ENCODE measurements at regions not wholly inside any gene's neighbourhood (a gene's known extent, or its start where the extent isn't known, plus 50 kb on each side); places are given as distances from the start of the nearest gene placed in this dataset.
"Not testable (repeated sequence)": the region's sequence is repeated elsewhere in the genome, so short reads cannot be mapped to it uniquely, and the experiment has no call there.

GRCh38 chr2:76170009-76170384, 459.3 kb upstream of the GCFC2 start:
- DNase-seq (ENCODE audit: low read depth), result no peak

- no peak for DNase-seq (ENCODE audit: low read depth)
Observed at GRCh38 chr2:76169276-76170008, 458.7 kb upstream of the GCFC2 start.

- no peak for DNase-seq (ENCODE audit: low read depth)
Observed at GRCh38 chr2:76163860-76164259, 453.1 kb upstream of the GCFC2 start.

- DNase-seq (ENCODE audit: low read depth), result no peak
Observed at GRCh38 chr2:76160670-76161069, 450.0 kb upstream of the GCFC2 start.

GRCh38 chr2:76159042-76159648, 448.4 kb upstream of the GCFC2 start:
- DNase-seq (ENCODE audit: low read depth), result no peak

GRCh38 chr2:76157531-76157930, 446.8 kb upstream of the GCFC2 start:
- DNase-seq (ENCODE audit: low read depth), result no peak

GRCh38 chr2:76154981-76155380, 444.3 kb upstream of the GCFC2 start:
- no peak for DNase-seq (ENCODE audit: low read depth)

- no peak for DNase-seq (ENCODE audit: low read depth)
Observed at GRCh38 chr2:76149846-76150245, 439.1 kb upstream of the GCFC2 start.

- DNase-seq (ENCODE audit: low read depth), result not testable (repeated sequence)
Observed at GRCh38 chr2:76139303-76139702, 428.6 kb upstream of the GCFC2 start.

- no peak for DNase-seq (ENCODE audit: low read depth)
Observed at GRCh38 chr2:76128622-76129021, 417.9 kb upstream of the GCFC2 start.

- DNase-seq (ENCODE audit: low read depth), result no peak
Observed at GRCh38 chr2:76120176-76120575, 409.5 kb upstream of the GCFC2 start.

GRCh38 chr2:76089683-76090082, 379.0 kb upstream of the GCFC2 start:
- DNase-seq (ENCODE audit: low read depth), result no peak

- DNase-seq (ENCODE audit: low read depth), result no peak
Observed at GRCh38 chr2:76083248-76083647, 372.5 kb upstream of the GCFC2 start.

- no peak for DNase-seq (ENCODE audit: low read depth)
Observed at GRCh38 chr2:76082509-76082908, 371.8 kb upstream of the GCFC2 start.

GRCh38 chr2:76080154-76080553, 369.4 kb upstream of the GCFC2 start:
- no peak for DNase-seq (ENCODE audit: low read depth)

GRCh38 chr2:76075126-76075525, 364.4 kb upstream of the GCFC2 start:
- DNase-seq (ENCODE audit: low read depth), result no peak

GRCh38 chr2:76073992-76074604, 363.4 kb upstream of the GCFC2 start:
- no peak for DNase-seq (ENCODE audit: low read depth)

GRCh38 chr2:76050196-76050595, 339.5 kb upstream of the GCFC2 start:
- no peak for DNase-seq (ENCODE audit: low read depth)

- no peak for DNase-seq (ENCODE audit: low read depth)
Observed at GRCh38 chr2:76044701-76045100, 334.0 kb upstream of the GCFC2 start.

- DNase-seq (ENCODE audit: low read depth), result no peak
Observed at GRCh38 chr2:76039505-76039904, 328.8 kb upstream of the GCFC2 start.

GRCh38 chr2:76027761-76028160, 317.0 kb upstream of the GCFC2 start:
- no peak for DNase-seq (ENCODE audit: low read depth)

- DNase-seq (ENCODE audit: low read depth), result no peak
Observed at GRCh38 chr2:76019128-76019527, 308.4 kb upstream of the GCFC2 start.

GRCh38 chr2:76009484-76009883, 298.8 kb upstream of the GCFC2 start:
- DNase-seq (ENCODE audit: low read depth), result no peak

Data from GM04504 (cell line).